ENCODE measurements at regions not wholly inside any gene's neighbourhood (a gene's known extent, or its start where the extent isn't known, plus 50 kb on each side); places are given as distances from the start of the nearest gene placed in this dataset.
A peak's percentile ranks its signal among the peaks of the same experiment; 100 is the strongest.

- TF ChIP-seq, protein P1, sequence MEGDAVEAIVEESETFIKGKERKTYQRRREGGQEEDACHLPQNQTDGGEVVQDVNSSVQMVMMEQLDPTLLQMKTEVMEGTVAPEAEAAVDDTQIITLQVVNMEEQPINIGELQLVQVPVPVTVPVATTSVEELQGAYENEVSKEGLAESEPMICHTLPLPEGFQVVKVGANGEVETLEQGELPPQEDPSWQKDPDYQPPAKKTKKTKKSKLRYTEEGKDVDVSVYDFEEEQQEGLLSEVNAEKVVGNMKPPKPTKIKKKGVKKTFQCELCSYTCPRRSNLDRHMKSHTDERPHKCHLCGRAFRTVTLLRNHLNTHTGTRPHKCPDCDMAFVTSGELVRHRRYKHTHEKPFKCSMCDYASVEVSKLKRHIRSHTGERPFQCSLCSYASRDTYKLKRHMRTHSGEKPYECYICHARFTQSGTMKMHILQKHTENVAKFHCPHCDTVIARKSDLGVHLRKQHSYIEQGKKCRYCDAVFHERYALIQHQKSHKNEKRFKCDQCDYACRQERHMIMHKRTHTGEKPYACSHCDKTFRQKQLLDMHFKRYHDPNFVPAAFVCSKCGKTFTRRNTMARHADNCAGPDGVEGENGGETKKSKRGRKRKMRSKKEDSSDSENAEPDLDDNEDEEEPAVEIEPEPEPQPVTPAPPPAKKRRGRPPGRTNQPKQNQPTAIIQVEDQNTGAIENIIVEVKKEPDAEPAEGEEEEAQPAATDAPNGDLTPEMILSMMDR (IDR thresholded peaks at IDR 0.05; ENCODE audit: control insufficient read depth, insufficient read depth, low read depth, low read length, missing control alignments): no peak
- no peak for DNase-seq (ENCODE audit: low read depth)
- no peak overlapping the region for H3K4me3 ChIP-seq (ENCODE audit: control insufficient read depth, low read depth, low read length)
Measured at GRCh38 chr2:126748188-126748760, 92.3 kb downstream of the GYPC start.

- TF ChIP-seq, protein P1 (IDR thresholded peaks at IDR 0.05; ENCODE audit: control insufficient read depth, insufficient read depth, low read depth, low read length, missing control alignments): no peak
- H3K4me3 ChIP-seq (ENCODE audit: control insufficient read depth, low read depth, low read length): no peak overlapping the region
- no peak for DNase-seq (ENCODE audit: low read depth)
Measured at GRCh38 chr2:126748929-126749518, 93.1 kb downstream of the GYPC start.

GRCh38 chr2:126749537-126749936 lies 93.6 kb downstream of the GYPC start:
- TF ChIP-seq, protein P1 (IDR thresholded peaks at IDR 0.05; ENCODE audit: control insufficient read depth, insufficient read depth, low read depth, low read length, missing control alignments): peak; percentile 15
- no peak for DNase-seq (ENCODE audit: low read depth)
- no peak overlapping the region for H3K4me3 ChIP-seq (ENCODE audit: control insufficient read depth, low read depth, low read length)

DNA sequence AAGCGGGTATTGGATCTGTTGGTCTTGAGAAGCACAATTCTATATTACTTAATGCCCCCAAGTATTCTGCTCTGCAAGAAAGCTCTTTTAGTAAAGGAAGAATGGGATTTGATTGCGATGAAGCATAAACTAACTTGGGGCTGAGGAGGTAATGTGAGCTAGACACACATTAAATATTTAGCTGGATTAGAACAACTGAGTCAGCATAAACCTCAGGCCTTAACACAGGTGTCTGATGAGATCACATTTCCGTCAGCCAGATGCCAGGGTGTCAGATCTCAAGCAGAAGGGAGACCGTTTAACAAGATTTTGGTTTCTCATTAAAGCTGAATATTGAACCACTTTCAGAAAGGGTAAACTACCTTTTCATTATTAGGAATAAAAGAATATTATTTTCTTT lies 94.5 kb downstream of the GYPC start:
- no peak for DNase-seq (ENCODE audit: low read depth)
- TF ChIP-seq, protein P1 (IDR thresholded peaks at IDR 0.05; ENCODE audit: control insufficient read depth, insufficient read depth, low read depth, low read length, missing control alignments): no peak
- no peak overlapping the region for H3K4me3 ChIP-seq (ENCODE audit: control insufficient read depth, low read depth, low read length)

DNA sequence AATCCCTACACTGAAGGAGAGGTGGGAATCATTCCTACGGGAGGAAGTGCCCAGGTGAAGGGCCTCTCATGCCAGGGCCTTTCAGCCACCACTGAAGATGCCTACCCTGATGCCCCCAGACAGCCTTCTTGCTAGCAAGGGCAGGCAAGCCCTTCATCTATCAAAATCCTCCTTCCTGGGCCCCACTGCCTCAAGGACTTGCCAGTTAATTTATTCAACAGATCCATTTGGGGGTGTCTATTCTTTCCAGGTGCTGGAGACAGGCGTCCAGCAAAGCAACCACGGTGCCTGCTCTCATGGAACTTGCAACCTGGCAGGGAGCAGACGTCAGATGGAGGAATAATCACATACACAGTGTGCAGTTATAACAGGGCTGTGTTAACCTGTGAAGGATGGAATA lies 95.5 kb downstream of the GYPC start:
- TF ChIP-seq, protein P1 (IDR thresholded peaks at IDR 0.05; ENCODE audit: control insufficient read depth, insufficient read depth, low read depth, low read length, missing control alignments): no peak
- no peak overlapping the region for H3K4me3 ChIP-seq (ENCODE audit: control insufficient read depth, low read depth, low read length)
- no peak for DNase-seq (ENCODE audit: low read depth)

- TF ChIP-seq, protein P1 (IDR thresholded peaks at IDR 0.05; ENCODE audit: control insufficient read depth, insufficient read depth, low read depth, low read length, missing control alignments): no peak
- DNase-seq (ENCODE audit: low read depth): no peak
Measured at GRCh38 chr2:126752876-126753275, 96.9 kb downstream of the GYPC start.

More at GRCh38 chr2:126752876-126753275, 96.9 kb downstream of the GYPC start:
- no peak overlapping the region for H3K4me3 ChIP-seq (ENCODE audit: control insufficient read depth, low read depth, low read length)

All from AG09309 (cell line).